ENCODE measurements at regions not wholly inside any gene's neighbourhood (a gene's known extent, or its start where the extent isn't known, plus 50 kb on each side); places are given as distances from the start of the nearest gene placed in this dataset.
A peak's percentile ranks its signal among the peaks of the same experiment; 100 is the strongest.

DNA sequence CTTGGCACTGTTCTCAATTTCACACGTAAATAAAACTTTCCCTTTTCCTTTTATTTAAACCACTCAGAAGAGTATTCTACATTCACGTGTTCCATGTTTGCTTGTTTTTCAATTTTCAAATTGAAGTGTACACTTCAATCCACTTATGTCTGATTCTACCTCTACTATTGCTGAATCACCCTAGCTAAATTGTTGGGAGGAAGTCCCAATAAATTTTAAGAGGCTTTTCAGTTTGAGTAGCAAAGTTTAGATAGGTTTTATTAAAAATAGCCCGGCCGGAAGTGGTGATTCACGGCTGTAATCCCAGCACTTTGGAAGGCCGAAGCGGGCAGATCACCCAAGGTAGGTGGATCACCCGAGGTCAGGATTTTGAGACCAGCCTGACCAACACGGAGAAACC is 1414.7 kb upstream of the CELF2 start:
- H3K9me3 ChIP-seq, result no peaks in the 10 kb centered on the region
- DNase-seq, result no peak
- intact Hi-C loops (cut with DNase I; ENCODE audit: low total_unique reads), result no loop called here

GRCh38 chr10:9603972-9604371 is 1413.7 kb upstream of the CELF2 start:
- no peak for DNase-seq
- no peaks in the 10 kb centered on the region for H3K9me3 ChIP-seq
- no peak overlapping the region for H3K4me3 ChIP-seq
- H3K27me3 ChIP-seq, result no peaks in the 10 kb centered on the region
- no peak overlapping the region for H3K27ac ChIP-seq
- H3K36me3 ChIP-seq, result no peaks in the 10 kb centered on the region
- no peaks in the 10 kb centered on the region for H3K4me1 ChIP-seq
- TF ChIP-seq CTCF (IDR thresholded peaks at IDR 0.05), result no peak
- intact Hi-C loops (cut with DNase I; ENCODE audit: low total_unique reads), result no loop called here

More for the DNA sequence above, 1414.7 kb upstream of the CELF2 start:
- Histone ChIP-seq H3K4me1 (no peaks in the 10 kb centered on the region), H3K27me3 (no peaks in the 10 kb centered on the region), H3K27ac (no peak overlapping the region), H3K4me3 (no peak overlapping the region), H3K36me3 (no peaks in the 10 kb centered on the region)
- TF ChIP-seq CTCF (IDR thresholded peaks at IDR 0.05), result no peak

GRCh38 chr10:9605231-9605630 is 1412.4 kb upstream of the CELF2 start:
- Histone ChIP-seq H3K36me3 (no peaks in the 10 kb centered on the region), H3K27me3 (no peaks in the 10 kb centered on the region), H3K4me1 (no peaks in the 10 kb centered on the region), H3K9me3 (no peaks in the 10 kb centered on the region), H3K27ac (no peak overlapping the region), H3K4me3 (no peak overlapping the region)
- intact Hi-C loops (cut with DNase I; ENCODE audit: low total_unique reads), result no loop called here
- DNase-seq, result no peak
- no peak for TF ChIP-seq CTCF (IDR thresholded peaks at IDR 0.05)

GRCh38 chr10:9608602-9609001 is 1409.1 kb upstream of the CELF2 start:
- H3K36me3 ChIP-seq, result no peaks in the 10 kb centered on the region
- no peak overlapping the region for H3K4me3 ChIP-seq
- no peaks in the 10 kb centered on the region for H3K27me3 ChIP-seq
- H3K4me1 ChIP-seq, result no peaks in the 10 kb centered on the region
- intact Hi-C loops (cut with DNase I; ENCODE audit: low total_unique reads), result no loop called here
- TF ChIP-seq CTCF (IDR thresholded peaks at IDR 0.05), result peak; percentile 8 to 26
- no peak overlapping the region for H3K27ac ChIP-seq
- DNase-seq, result no peak
- no peaks in the 10 kb centered on the region for H3K9me3 ChIP-seq

DNA sequence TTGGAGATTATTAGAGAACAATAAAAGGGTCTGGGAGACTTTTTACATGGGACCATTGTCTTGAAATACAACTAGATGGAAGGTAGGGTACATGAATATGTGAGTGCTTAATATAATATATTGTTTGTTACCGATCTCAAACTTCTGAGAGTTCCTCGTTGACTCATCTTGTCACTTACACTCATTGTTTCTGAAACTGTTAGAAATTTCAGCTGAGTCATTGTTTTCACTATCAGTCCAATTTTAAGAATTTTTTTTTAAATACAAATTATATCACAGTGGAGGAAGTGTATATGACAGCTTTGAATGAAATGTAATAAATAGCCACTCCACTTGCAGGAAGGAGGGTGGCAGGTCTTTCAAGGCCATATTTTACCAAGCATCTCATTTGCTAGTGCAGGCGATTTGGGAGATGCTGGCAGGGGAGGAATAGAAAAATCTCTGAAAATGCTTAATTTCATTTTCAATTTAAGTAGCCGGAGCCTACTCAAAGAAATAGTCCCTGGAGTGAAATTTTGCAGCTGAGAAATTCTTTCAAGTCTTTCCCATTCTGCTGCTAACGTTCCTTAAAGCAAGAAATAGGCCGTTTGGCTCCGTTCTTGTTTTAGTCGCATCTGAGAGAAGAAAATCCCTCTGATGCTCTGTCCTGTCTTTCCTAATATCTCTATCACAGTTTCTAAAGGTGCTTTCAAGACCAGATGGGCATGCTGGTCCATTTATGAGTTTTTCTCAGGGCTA is 1404.2 kb upstream of the CELF2 start:
- no peak for TF ChIP-seq CTCF (IDR thresholded peaks at IDR 0.05)
- H3K4me1 ChIP-seq, result no peaks in the 10 kb centered on the region
- no peak for DNase-seq

GRCh38 chr10:9615189-9615588 is 1402.5 kb upstream of the CELF2 start:
- no peaks in the 10 kb centered on the region for H3K9me3 ChIP-seq
- H3K4me3 ChIP-seq, result no peak overlapping the region
- no peaks in the 10 kb centered on the region for H3K4me1 ChIP-seq
- H3K27me3 ChIP-seq, result no peaks in the 10 kb centered on the region
- H3K36me3 ChIP-seq, result no peaks in the 10 kb centered on the region
- no peak for DNase-seq
- H3K27ac ChIP-seq, result no peak overlapping the region
- intact Hi-C loops (cut with DNase I; ENCODE audit: low total_unique reads), result no loop called here
- no peak for TF ChIP-seq CTCF (IDR thresholded peaks at IDR 0.05)

More for the DNA sequence above, 1404.2 kb upstream of the CELF2 start:
- no peak overlapping the region for H3K4me3 ChIP-seq
- H3K9me3 ChIP-seq, result no peaks in the 10 kb centered on the region
- intact Hi-C loops (cut with DNase I; ENCODE audit: low total_unique reads), result no loop called here
- no peaks in the 10 kb centered on the region for H3K27me3 ChIP-seq
- no peak overlapping the region for H3K27ac ChIP-seq
- no peaks in the 10 kb centered on the region for H3K36me3 ChIP-seq

All from tibial artery (tissue), 4 donors.